Smooth muscle cell (in vitro differentiated cells): ENCODE measurements at regions not wholly inside any gene's neighbourhood (a gene's known extent, or its start where the extent isn't known, plus 50 kb on each side); places are given as distances from the start of the nearest gene placed in this dataset.
A peak's percentile ranks its signal among the peaks of the same experiment; 100 is the strongest.

Experiments
- DNase-seq: peaks from one replicate; lab custom pipeline; 2025; ENCODE audit not compliant: unreplicated experiment; lab: John Stamatoyannopoulos, UW
- H2AFZ ChIP-seq: fragments of 200-600 bp; sonication (generic); 2 replicates; pipeline ENCODE4 v1.6.0; 2016; ENCODE audit warnings: antibody characterized with exemption, low read depth, mild to moderate bottlenecking
- H3F3A ChIP-seq: fragments of 200-600 bp; sonication (generic); 2 replicates; pipeline ENCODE4 v1.6.0; 2017; ENCODE audit warnings: antibody characterized with exemption, low read depth
- H3K27ac ChIP-seq: fragments of 200-600 bp; sonication (generic); 2 replicates; pipeline ENCODE4 v1.5.1; 2016; ENCODE audit warnings: low read depth, mild to moderate bottlenecking
- H3K27me3 ChIP-seq: fragments of 200-600 bp; sonication (generic); 2 replicates; pipeline ENCODE4 v1.6.1; 2016; ENCODE audit warnings: low read depth, mild to moderate bottlenecking
- H3K36me3 ChIP-seq: fragments of 200-600 bp; sonication (generic); 2 replicates; pipeline ENCODE4 v1.5.1; 2016; ENCODE audit warnings: low read depth
- H3K4me1 ChIP-seq: fragments of 200-600 bp; sonication (generic); 2 replicates; pipeline ENCODE4 v1.5.1; 2016; ENCODE audit warnings: low read depth
- H3K4me2 ChIP-seq: fragments of 200-600 bp; sonication (generic); 2 replicates; pipeline ENCODE4 v1.6.0; 2016; ENCODE audit warnings: mild to moderate bottlenecking
- H3K4me3 ChIP-seq: fragments of 200-600 bp; sonication (generic); 2 replicates; pipeline ENCODE4 v1.5.1; 2016; ENCODE audit warnings: mild to moderate bottlenecking
- H3K79me2 ChIP-seq: fragments of 200-600 bp; sonication (generic); 2 replicates; pipeline ENCODE4 v1.6.0; 2016; ENCODE audit warnings: low read depth, mild to moderate bottlenecking
- H3K9ac ChIP-seq: fragments of 200-600 bp; sonication (generic); 2 replicates; pipeline ENCODE4 v1.6.0; 2016; ENCODE audit warnings: low read depth
- H3K9me3 ChIP-seq: fragments of 200-600 bp; sonication (generic); replicated peaks from 2 replicates; pipeline ENCODE4 v1.5.1; 2016; ENCODE audit warnings: low read depth
- H4K20me1 ChIP-seq: fragments of 200-600 bp; sonication (generic); 2 replicates; pipeline ENCODE4 v1.6.0; 2016; ENCODE audit warnings: low read depth
- WGBS: methylation state at CpG from one replicate; pipeline ENCODE4 v1.1.7; 2016; ENCODE audit warnings: low lambda C conversion rate; 5-methylcytosine and 5-hydroxymethylcytosine counted together
- TF ChIP-seq, protein P1 (sequence below): fragments of 200-600 bp; sonication (generic); IDR thresholded peaks from 2 replicates; pipeline ENCODE4 v1.5.1; 2017; ENCODE audit warnings: borderline replicate concordance, mild to moderate bottlenecking, antibody characterized with exemption; ENCODE audit not compliant: insufficient read depth, poor library complexity, severe bottlenecking

DNA sequence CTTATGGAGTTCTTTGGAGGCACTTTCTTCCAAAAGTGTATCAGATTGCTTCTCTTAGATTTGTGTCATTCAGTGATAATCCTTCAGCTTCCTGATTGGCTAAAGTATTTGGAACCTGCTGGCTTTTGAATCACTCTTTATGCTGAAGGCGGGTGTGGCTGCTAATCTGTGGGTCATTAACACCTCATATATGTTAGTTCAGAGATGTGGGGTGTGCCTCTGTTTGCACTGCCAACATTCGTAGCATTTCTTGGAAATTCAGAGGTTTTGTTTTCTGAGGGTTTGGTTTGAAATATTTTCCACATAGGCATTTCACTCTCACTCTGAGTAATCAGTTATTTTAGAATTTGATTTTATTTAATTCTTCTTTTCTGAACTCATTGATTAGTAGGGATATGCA, 1604.4 kb upstream of the ACVR2A start:
- peak overlapping the region; percentile 9 for H3K4me2 ChIP-seq
- no peaks in the 10 kb centered on the region for H3K9me3 ChIP-seq
- TF ChIP-seq, protein P1, sequence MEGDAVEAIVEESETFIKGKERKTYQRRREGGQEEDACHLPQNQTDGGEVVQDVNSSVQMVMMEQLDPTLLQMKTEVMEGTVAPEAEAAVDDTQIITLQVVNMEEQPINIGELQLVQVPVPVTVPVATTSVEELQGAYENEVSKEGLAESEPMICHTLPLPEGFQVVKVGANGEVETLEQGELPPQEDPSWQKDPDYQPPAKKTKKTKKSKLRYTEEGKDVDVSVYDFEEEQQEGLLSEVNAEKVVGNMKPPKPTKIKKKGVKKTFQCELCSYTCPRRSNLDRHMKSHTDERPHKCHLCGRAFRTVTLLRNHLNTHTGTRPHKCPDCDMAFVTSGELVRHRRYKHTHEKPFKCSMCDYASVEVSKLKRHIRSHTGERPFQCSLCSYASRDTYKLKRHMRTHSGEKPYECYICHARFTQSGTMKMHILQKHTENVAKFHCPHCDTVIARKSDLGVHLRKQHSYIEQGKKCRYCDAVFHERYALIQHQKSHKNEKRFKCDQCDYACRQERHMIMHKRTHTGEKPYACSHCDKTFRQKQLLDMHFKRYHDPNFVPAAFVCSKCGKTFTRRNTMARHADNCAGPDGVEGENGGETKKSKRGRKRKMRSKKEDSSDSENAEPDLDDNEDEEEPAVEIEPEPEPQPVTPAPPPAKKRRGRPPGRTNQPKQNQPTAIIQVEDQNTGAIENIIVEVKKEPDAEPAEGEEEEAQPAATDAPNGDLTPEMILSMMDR, result no peak
- H3F3A ChIP-seq, result no peaks in the 10 kb centered on the region
- no peaks in the 10 kb centered on the region for H3K36me3 ChIP-seq
- H3K27me3 ChIP-seq, result no peaks in the 10 kb centered on the region
- no peak overlapping the region for H3K27ac ChIP-seq
- H2AFZ ChIP-seq, result no peak overlapping the region
- no peak overlapping the region for H3K4me3 ChIP-seq
- H3K4me1 ChIP-seq, result no peaks in the 10 kb centered on the region
- H3K79me2 ChIP-seq, result no peaks in the 10 kb centered on the region
- no peak for DNase-seq
- H3K9ac ChIP-seq, result no peak overlapping the region
- WGBS, result 64% methylated on average over 2 of the region's 2 CpGs
- H4K20me1 ChIP-seq, result no peaks in the 10 kb centered on the region

DNA sequence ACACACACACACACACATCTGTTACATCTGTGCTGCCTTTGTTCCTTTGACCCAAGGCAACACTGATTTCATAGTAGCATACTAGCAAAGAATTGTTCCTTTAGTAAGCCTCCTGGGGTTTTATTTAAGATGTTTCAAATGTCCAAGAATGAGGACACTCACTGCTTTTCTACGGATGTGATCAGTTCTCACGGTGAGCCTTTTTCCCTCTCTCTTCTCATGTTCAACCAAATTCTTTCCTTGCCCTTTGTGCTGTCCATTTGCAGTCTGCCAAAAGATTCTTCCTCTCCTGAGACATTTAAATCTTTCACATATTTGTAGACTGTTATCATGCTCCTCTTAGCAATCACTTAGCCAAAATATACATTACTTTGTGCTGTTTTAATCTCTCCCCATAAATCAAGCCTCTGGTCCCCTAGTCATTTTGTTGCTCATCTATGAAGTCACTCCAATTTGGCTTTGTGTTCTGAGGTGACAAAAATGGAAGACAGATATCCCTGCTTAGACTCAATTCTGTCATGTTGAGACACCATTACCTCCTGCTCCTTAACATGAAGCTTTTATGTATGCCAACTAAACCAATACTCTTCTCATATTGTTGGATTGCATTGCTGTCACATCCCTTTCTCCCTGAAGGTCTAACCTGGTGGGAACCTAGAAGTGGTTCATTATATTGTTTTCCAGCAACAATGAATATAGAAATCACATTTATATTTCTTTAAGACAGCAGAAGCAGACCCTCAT, 1605.3 kb upstream of the ACVR2A start:
- peak overlapping the region; percentile 9 for H3K4me2 ChIP-seq
- DNase-seq, result no peak
- 46% methylated on average over 2 of the region's 2 CpGs for WGBS
- TF ChIP-seq, protein P1, result no peak
- H3K27me3 ChIP-seq, result no peaks in the 10 kb centered on the region
- no peaks in the 10 kb centered on the region for H3K4me1 ChIP-seq
- no peaks in the 10 kb centered on the region for H3K79me2 ChIP-seq
- H3K9me3 ChIP-seq, result no peaks in the 10 kb centered on the region
- no peaks in the 10 kb centered on the region for H3F3A ChIP-seq
- H3K9ac ChIP-seq, result no peak overlapping the region
- no peak overlapping the region for H2AFZ ChIP-seq
- no peaks in the 10 kb centered on the region for H3K36me3 ChIP-seq
- no peak overlapping the region for H3K4me3 ChIP-seq
- H4K20me1 ChIP-seq, result no peaks in the 10 kb centered on the region
- H3K27ac ChIP-seq, result peak overlapping the region; percentile 33

DNA sequence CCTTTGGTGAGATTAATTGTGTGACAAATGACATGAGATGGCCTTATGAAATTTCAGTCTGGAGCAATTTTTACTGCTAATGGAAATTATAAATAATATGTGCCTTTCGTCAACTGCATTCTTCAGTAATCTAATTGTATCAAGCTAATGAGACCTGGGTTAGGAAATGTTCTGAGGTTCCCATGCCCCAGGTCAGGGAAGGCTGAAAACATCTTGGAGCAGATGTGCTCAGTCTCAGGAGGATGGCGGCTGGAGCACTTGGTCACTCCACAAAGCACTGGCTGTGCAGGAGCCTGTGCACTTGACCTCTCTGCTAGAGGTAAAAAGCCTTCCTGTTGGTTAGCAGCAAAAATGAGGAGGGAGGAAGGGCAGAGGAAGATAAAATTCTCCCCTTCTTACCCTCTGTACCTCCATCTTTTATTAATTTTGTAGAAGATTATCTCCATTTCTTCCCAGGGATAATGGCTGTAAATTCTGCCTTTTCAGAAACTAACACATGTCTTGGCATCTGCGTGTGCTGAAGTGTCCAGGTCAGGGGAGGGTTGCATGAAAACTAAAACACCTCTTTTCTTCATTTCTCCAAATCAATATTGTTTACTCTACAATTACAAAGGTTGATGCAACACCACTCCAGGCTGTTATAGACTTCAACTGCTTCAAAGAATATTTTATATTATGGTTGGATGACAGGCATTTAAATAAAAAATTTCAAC, 1606.4 kb upstream of the ACVR2A start:
- DNase-seq, result no peak
- no peaks in the 10 kb centered on the region for H3K36me3 ChIP-seq
- no peaks in the 10 kb centered on the region for H3K9me3 ChIP-seq
- no peak overlapping the region for H3K4me3 ChIP-seq
- H3K27ac ChIP-seq, result no peak overlapping the region
- no peak overlapping the region for H3K9ac ChIP-seq
- no peak overlapping the region for H3K4me2 ChIP-seq
- H3K27me3 ChIP-seq, result no peaks in the 10 kb centered on the region
- TF ChIP-seq, protein P1, result no peak
- 99% methylated on average over 3 of the region's 3 CpGs for WGBS
- H4K20me1 ChIP-seq, result no peaks in the 10 kb centered on the region
- no peaks in the 10 kb centered on the region for H3K4me1 ChIP-seq
- no peak overlapping the region for H2AFZ ChIP-seq
- H3K79me2 ChIP-seq, result no peaks in the 10 kb centered on the region
- no peaks in the 10 kb centered on the region for H3F3A ChIP-seq
